Activated CD4-positive, alpha-beta T cell treated with anti-CD3 and anti-CD28 coated beads, Interleukin-2, amount 10 ng/mL, durations not matched to agents 24 days and 14 days (primary cell): ENCODE measurements at regions not wholly inside any gene's neighbourhood (a gene's known extent, or its start where the extent isn't known, plus 50 kb on each side); places are given as distances from the start of the nearest gene placed in this dataset.
"Not testable (repeated sequence)": the region's sequence is repeated elsewhere in the genome, so short reads cannot be mapped to it uniquely, and the experiment has no call there.

Experiments used
- DNase-seq: peaks from one replicate; pipeline ENCODE4 v3.0.0; 2022
- H3K27ac Mint-ChIP-seq: one replicate; pipeline ENCODE4 v1.8.0; 2022; ENCODE audit warnings: mild to moderate bottlenecking, mixed read lengths
- H3K27me3 Mint-ChIP-seq: one replicate; pipeline ENCODE4 v1.8.0; 2022; ENCODE audit warnings: mixed read lengths
- H3K36me3 Mint-ChIP-seq: one replicate; pipeline ENCODE4 v1.8.0; 2022; ENCODE audit warnings: low read depth, mild to moderate bottlenecking, mixed read lengths
- H3K4me1 Mint-ChIP-seq: one replicate; pipeline ENCODE4 v1.8.0; 2021; ENCODE audit warnings: mixed read lengths
- H3K4me3 Mint-ChIP-seq: one replicate; pipeline ENCODE4 v1.8.0; 2022; ENCODE audit warnings: mild to moderate bottlenecking, moderate library complexity, mixed read lengths
- H3K9me3 Mint-ChIP-seq: one replicate; pipeline ENCODE4 v1.8.0; 2021; ENCODE audit warnings: mixed read lengths
- intact Hi-C: fragments of 100-400 bp; cut with micrococcal nuclease; formaldehyde crosslinking; loops from one replicate; pipeline ENCODE4 v1.15.1; 2023

GRCh38 chr10:29228562-29228961, 60.3 kb upstream of the LYZL1 start:
- H3K27ac Mint-ChIP-seq, result no peak overlapping the region
- no peak overlapping the region for H3K4me3 Mint-ChIP-seq
- H3K4me1 Mint-ChIP-seq, result no peaks in the 10 kb centered on the region
- intact Hi-C loops, result no loop called here
- no peaks in the 10 kb centered on the region for H3K36me3 Mint-ChIP-seq
- no peaks in the 10 kb centered on the region for H3K9me3 Mint-ChIP-seq
- DNase-seq, result no peak
- no peaks in the 10 kb centered on the region for H3K27me3 Mint-ChIP-seq

- H3K27me3 Mint-ChIP-seq, result no peaks in the 10 kb centered on the region
- intact Hi-C loops, result no loop called here
- no peak overlapping the region for H3K27ac Mint-ChIP-seq
- H3K36me3 Mint-ChIP-seq, result no peaks in the 10 kb centered on the region
- H3K4me3 Mint-ChIP-seq, result no peak overlapping the region
- H3K9me3 Mint-ChIP-seq, result no peaks in the 10 kb centered on the region
- DNase-seq, result no peak
- no peaks in the 10 kb centered on the region for H3K4me1 Mint-ChIP-seq
Observed at GRCh38 chr10:29229258-29229705, 59.6 kb upstream of the LYZL1 start.

GRCh38 chr10:29236910-29237309, 52.0 kb upstream of the LYZL1 start:
- H3K27me3 Mint-ChIP-seq, intact Hi-C loops, H3K4me3 Mint-ChIP-seq, DNase-seq, H3K27ac Mint-ChIP-seq, H3K4me1 Mint-ChIP-seq, H3K9me3 Mint-ChIP-seq, H3K36me3 Mint-ChIP-seq: not testable (repeated sequence)

DNA sequence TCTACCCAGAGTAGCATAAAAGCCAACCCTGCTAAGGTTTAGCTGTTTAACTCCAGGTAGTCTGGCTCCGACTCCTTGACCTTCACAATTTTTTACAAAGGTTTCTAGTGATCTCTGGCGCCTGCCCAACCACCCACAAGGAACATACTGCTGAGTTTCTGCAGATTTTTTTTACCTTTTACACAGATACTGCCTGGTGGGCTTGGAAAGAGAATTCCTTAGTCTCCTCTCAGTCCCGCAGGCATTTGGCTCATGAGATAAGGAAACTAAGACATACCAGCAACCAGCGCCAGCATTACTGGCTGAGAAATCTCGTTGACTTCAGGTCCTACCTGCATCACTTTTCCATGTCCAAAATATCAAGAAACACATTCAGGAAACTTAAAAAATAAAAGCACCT, 51.1 kb upstream of the LYZL1 start:
- intact Hi-C loops, result no loop called here
- H3K9me3 Mint-ChIP-seq, result no peaks in the 10 kb centered on the region
- no peaks in the 10 kb centered on the region for H3K27me3 Mint-ChIP-seq
- H3K36me3 Mint-ChIP-seq, result no peaks in the 10 kb centered on the region
- no peak for DNase-seq
- no peak overlapping the region for H3K27ac Mint-ChIP-seq
- H3K4me3 Mint-ChIP-seq, result no peak overlapping the region
- H3K4me1 Mint-ChIP-seq, result no peaks in the 10 kb centered on the region

DNA sequence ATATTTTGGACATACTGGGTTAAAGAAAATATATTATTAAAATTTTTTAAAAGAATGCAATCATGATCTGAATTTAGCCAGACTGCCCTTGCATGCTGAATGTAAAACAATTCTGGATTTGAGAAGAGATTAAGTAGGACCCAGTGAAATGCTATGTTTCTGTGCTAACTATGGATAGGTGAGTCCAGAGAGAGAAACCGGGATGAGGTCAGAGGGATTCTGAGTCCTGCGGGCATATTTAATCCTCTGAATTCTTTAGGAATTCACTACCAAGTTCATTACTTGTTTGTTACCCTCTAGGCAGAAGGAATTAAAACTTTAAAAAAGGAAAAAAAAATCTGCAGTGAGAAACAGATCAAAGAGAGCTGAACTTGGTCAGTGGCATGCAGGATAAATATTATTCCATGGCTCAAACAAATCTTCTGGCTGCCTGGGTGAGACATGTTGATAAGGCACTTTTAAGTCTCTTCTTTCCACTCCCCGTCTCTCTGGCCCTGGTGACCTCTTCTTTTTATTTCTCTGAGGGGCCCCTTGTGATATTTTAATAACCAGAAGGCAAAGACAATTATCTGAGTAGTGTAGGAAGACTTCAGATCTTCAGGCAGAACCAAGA, 50.2 kb upstream of the LYZL1 start:
- intact Hi-C loops, result no loop called here
- H3K27ac Mint-ChIP-seq, result no peak overlapping the region
- no peaks in the 10 kb centered on the region for H3K9me3 Mint-ChIP-seq
- no peak overlapping the region for H3K4me3 Mint-ChIP-seq
- H3K4me1 Mint-ChIP-seq, result no peaks in the 10 kb centered on the region
- DNase-seq, result no peak
- H3K36me3 Mint-ChIP-seq, result no peaks in the 10 kb centered on the region
- no peaks in the 10 kb centered on the region for H3K27me3 Mint-ChIP-seq
